Activated naive CD8-positive, alpha-beta T cell treated with anti-CD3 and anti-CD28 coated beads, Interleukin-2, amount 50 U/mL, for 24 hours (primary cell): ENCODE measurements at regions not wholly inside any gene's neighbourhood (a gene's known extent, or its start where the extent isn't known, plus 50 kb on each side); places are given as distances from the start of the nearest gene placed in this dataset.
"Not testable (repeated sequence)": the region's sequence is repeated elsewhere in the genome, so short reads cannot be mapped to it uniquely, and the experiment has no call there.

Experiments
- ATAC-seq: fragments of 150-1000 bp; cut with Tn5 transposase; one replicate; pipeline ENCODE4 v1.10.0; 2021
- DNase-seq: peaks from one replicate; pipeline ENCODE4 v3.0.0; 2021
- H3K27ac Mint-ChIP-seq: one replicate; pipeline ENCODE4 v1.8.0; 2021; ENCODE audit warnings: mild to moderate bottlenecking, mixed read lengths
- H3K27me3 Mint-ChIP-seq: one replicate; pipeline ENCODE4 v1.8.0; 2021; ENCODE audit warnings: mixed read lengths
- H3K36me3 Mint-ChIP-seq: one replicate; pipeline ENCODE4 v1.8.0; 2021; ENCODE audit warnings: low read depth, mixed read lengths
- H3K4me1 Mint-ChIP-seq: one replicate; pipeline ENCODE4 v1.8.0; 2021; ENCODE audit warnings: mixed read lengths
- H3K4me3 Mint-ChIP-seq: one replicate; pipeline ENCODE4 v1.8.0; 2021; ENCODE audit warnings: mild to moderate bottlenecking, moderate library complexity, mixed read lengths
- H3K9me3 Mint-ChIP-seq: one replicate; pipeline ENCODE4 v1.8.0; 2021; ENCODE audit warnings: mixed read lengths

DNA sequence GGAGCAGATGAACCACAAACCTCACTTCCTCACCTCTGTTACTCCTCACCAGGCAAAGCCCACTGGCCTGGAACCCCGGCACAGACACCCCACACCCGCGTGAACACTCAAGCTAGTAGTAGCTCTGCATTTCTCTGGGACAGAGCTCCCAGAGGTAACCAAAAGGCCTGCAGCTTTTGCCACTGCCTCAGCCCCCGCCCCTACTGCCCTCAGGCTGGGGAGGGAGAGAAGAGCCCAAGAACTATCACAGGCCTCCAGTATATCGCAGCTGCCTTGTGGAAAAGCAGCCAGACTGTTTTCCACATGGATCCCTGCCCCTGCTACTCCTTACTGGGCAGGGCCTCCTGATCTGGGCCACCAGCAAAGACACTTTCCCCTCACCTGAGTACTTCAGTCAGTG is 728.7 kb upstream of the ACTRT1 start:
- no peak for DNase-seq
- H3K27ac Mint-ChIP-seq: no peak overlapping the region
- H3K4me3 Mint-ChIP-seq: no peak overlapping the region
- peaks cover 9% of the 10 kb centered on the region for H3K9me3 Mint-ChIP-seq
- H3K36me3 Mint-ChIP-seq: no peaks in the 10 kb centered on the region
- no peaks in the 10 kb centered on the region for H3K4me1 Mint-ChIP-seq
- no peak for ATAC-seq
- no peaks in the 10 kb centered on the region for H3K27me3 Mint-ChIP-seq

DNA sequence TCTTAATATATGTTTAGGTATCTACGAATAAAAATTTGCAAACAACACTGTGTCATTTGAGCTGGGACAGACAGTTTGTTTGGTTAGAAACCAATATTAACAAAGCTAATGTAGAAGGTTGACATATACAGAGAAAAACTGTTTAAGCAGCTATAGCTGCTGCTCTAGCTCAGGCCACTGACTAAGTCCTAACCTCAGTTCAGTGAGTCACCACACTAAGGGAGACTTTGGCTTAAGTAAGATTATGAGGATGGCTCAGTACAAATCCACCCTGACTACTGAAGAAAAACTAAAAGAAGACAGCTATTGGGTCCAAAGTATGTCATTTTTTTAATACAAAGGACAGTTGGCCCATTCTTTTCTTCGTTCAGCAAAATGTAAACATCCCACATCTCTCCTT is 717.3 kb upstream of the ACTRT1 start:
- Mint-ChIP-seq H3K36me3 (no peaks in the 10 kb centered on the region), H3K9me3 (peaks cover 10% of the 10 kb centered on the region), H3K27me3 (no peaks in the 10 kb centered on the region), H3K4me3 (no peak overlapping the region), H3K4me1 (no peaks in the 10 kb centered on the region), H3K27ac (no peak overlapping the region)
- ATAC-seq (no peak), DNase-seq (no peak)

DNA sequence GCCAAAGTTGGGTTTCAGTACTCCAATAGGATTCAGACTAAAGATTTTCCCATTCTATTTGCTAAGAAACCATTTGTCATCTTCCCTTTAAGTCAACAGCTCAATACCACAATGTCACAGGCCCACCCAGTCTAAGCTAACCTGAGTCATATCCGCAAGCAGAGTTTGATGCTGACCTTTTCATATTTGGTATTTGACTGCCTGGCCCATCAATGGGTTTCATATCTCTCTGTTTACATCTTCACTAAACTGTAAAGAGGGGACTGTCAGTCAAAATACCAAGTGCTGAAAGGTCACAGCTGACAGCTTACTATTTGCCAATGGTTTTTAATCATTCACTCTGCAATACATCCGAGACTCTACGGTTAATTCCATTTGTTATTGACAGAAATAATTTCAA is 707.5 kb upstream of the ACTRT1 start:
- Mint-ChIP-seq H3K9me3 (peaks cover 3% of the 10 kb centered on the region), H3K27ac (no peak overlapping the region), H3K36me3 (no peaks in the 10 kb centered on the region), H3K4me3 (no peak overlapping the region), H3K4me1 (no peaks in the 10 kb centered on the region), H3K27me3 (no peaks in the 10 kb centered on the region)
- ATAC-seq (no peak), DNase-seq (no peak)

DNA sequence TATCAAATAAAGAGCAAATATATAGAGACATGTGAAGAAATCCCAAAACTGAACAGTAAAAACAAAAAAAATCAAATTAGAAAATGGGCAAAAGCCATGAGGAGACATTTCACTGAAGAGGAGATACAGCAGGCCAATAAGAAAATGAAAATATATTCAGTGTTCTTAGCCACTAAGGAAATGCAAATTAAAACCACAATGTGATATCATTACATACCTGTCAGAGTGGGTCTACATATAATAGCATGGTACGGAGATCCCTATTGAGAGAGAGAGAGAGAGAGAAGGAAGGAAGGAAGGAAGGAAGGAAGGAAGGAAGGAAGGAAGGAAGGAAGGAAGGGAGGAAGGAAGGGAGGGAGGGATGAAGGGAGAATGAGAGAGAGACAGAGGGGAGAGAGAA is 707.0 kb upstream of the ACTRT1 start:
- Mint-ChIP-seq H3K4me3 (no peak overlapping the region), H3K27me3 (no peaks in the 10 kb centered on the region), H3K9me3 (no peaks in the 10 kb centered on the region), H3K4me1 (no peaks in the 10 kb centered on the region), H3K27ac (no peak overlapping the region), H3K36me3 (no peaks in the 10 kb centered on the region)
- no peak for DNase-seq
- no peak for ATAC-seq

DNA sequence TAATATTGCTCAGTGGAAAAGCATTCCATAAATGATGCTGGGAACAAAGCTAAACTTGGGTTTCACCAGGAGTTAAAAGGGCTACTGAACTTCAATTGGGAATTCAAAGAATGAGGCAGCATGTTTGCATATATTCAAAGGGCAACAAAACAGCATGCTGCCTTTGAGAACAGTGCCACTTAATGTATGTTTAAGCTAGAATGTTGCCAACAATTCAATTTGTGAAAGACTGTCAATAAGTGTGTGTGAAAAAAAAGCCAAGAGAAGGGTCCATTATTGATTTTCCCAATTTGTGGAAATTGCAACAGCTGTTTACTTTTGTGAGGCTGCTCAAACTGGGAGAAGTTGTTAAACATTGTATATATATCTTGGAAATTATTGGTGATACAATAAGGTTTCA is 701.9 kb upstream of the ACTRT1 start:
- Mint-ChIP-seq H3K36me3 (no peaks in the 10 kb centered on the region), H3K9me3 (no peaks in the 10 kb centered on the region), H3K4me1 (no peaks in the 10 kb centered on the region), H3K27me3 (no peaks in the 10 kb centered on the region), H3K4me3 (no peak overlapping the region), H3K27ac (no peak overlapping the region)
- no peak for ATAC-seq
- DNase-seq: no peak

DNA sequence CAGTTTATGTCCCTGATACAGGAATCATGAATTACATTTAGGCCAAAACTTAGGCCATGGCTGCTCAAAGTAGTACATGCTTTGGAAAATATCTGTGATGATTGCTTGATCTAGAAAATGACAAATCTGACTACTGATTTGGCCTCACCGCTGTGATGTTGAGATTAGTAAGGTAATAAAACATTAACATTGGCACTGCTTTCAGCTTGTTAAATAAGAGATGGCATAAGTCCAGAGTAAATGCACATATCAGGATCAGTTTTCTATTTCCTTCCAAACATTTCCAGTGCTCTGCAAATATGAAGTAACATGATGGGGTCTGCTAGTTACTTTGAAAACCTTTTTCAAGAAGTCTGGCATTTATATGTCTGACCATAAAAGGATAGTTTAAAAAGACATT is 687.3 kb upstream of the ACTRT1 start:
- no peak overlapping the region for H3K27ac Mint-ChIP-seq
- no peaks in the 10 kb centered on the region for H3K36me3 Mint-ChIP-seq
- ATAC-seq (no peak), DNase-seq (no peak)
- no peaks in the 10 kb centered on the region for H3K27me3 Mint-ChIP-seq
- no peaks in the 10 kb centered on the region for H3K9me3 Mint-ChIP-seq
- H3K4me1 Mint-ChIP-seq: no peaks in the 10 kb centered on the region
- no peak overlapping the region for H3K4me3 Mint-ChIP-seq

DNA sequence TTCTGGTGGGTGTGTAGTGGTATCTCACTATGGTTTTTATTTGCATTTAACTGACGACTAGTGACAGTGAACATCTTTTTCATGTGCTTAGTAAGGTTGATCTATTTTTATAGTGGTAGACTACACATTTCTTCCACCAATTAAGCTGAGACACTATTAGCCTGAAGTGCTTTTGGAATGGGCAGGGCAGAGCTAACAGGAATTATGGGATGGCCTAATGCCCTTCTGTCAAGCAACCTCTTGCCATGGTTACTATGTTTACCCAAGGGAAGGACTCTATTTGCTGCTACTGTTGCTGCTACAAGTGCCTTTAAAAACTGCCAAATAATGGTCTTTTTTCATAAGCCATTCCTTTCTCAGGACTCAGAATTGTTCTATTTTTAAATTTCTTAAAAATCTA is 676.7 kb upstream of the ACTRT1 start:
- Mint-ChIP-seq H3K27ac (no peak overlapping the region), H3K4me3 (no peak overlapping the region), H3K4me1 (no peaks in the 10 kb centered on the region), H3K27me3 (no peaks in the 10 kb centered on the region), H3K36me3 (no peaks in the 10 kb centered on the region), H3K9me3 (no peaks in the 10 kb centered on the region)
- DNase-seq (no peak), ATAC-seq (no peak)

DNA sequence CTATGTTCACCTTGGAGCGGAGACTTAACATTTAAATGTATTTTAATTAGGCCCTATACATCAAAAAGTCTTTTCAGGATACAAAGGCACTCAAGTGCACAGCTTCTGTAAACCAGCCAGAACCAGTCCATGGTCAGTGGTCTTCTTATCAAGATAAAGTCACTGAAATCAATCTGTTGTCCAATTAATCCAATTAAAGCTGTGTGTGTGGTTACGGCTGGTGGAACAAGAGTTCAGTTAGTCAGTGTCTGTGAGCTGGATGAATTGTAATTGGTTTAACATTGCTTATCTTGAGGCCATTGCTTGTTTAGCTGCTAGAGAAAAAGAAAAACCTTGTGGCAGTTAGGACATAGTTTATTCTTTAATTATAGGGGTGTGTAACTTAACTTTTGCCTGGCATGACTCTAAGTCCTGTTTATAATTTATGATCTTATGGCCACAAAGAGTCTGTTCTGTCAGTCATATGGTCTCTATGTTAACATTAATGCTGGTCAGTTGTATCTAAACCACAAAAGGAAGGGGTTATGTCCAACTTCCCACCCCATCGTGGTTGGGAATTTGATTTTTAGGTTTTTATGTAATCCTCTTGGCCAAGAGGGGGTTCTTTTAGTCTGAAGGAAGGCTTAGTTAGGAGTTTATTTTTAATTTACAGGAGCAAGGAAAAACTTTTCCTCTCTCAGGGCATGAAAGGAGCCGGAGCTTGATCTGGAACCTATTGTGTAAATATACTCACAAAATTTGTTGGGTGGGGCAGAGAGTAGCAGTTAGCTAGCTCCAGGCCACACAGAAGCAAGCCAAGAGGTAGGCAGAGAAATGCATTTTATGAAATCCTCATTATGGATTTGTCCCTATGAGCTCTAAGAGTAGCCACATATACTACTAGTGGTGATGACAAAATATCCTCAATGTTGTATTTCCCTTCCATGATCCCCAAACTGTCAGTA is 665.7 kb upstream of the ACTRT1 start:
- no peaks in the 10 kb centered on the region for H3K9me3 Mint-ChIP-seq
- no peaks in the 10 kb centered on the region for H3K27me3 Mint-ChIP-seq
- DNase-seq (no peak), ATAC-seq (no peak)
- H3K36me3 Mint-ChIP-seq: no peaks in the 10 kb centered on the region
- H3K27ac Mint-ChIP-seq: no peak overlapping the region
- no peak overlapping the region for H3K4me3 Mint-ChIP-seq
- no peaks in the 10 kb centered on the region for H3K4me1 Mint-ChIP-seq

DNA sequence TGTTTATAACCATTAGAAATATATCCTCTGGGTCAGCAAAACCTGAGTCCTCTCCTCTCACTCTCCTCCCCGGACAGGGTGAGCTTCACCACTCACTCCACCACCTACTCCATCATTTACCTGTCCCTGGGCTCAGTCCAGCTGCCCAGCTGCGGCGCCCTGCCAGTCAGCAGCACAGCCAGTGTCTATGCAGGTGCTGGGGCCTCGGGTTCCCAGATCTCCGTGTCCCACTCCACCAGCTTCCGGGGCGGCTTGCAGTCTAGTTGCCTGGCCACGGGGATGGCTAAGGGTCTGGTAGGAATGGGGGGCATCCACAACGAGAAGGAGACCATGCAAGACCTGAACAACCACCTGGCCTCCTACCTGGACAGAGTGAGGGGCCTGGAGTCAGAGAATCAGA is 662.2 kb upstream of the ACTRT1 start:
- Mint-ChIP-seq H3K4me1 (no peaks in the 10 kb centered on the region), H3K27ac (no peak overlapping the region), H3K36me3 (no peaks in the 10 kb centered on the region), H3K9me3 (no peaks in the 10 kb centered on the region), H3K27me3 (no peaks in the 10 kb centered on the region), H3K4me3 (no peak overlapping the region)
- no peak for DNase-seq
- ATAC-seq: no peak

DNA sequence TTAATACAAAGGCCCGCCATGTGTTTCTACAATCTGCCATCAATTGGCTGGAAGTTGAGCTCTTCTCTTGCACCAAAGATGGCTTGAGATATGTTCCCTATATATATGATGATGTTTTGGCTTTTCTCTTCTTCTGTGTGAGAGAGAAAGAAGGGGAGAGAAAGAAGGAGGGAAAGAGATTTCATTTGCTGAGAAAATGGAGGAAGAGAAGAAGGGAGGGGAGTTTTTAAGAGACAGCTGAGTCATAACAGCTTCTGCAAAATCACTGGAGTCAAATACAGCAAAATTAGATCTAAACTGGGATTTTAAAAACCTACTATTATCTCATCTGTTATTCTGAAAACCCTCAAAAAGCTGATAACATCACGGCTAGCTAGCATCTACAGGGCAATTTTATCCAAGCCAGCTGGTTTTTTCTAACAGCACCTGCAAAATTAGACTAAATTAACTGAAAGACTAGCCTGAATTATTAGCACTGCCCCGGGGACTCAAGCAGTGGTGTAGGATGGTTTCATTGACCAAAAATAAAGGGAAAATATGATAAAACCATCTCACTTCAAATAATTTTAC is 647.6 kb upstream of the ACTRT1 start:
- Mint-ChIP-seq H3K4me3 (no peak overlapping the region), H3K27me3 (no peaks in the 10 kb centered on the region), H3K27ac (no peak overlapping the region), H3K9me3 (no peaks in the 10 kb centered on the region), H3K4me1 (no peaks in the 10 kb centered on the region), H3K36me3 (no peaks in the 10 kb centered on the region)
- DNase-seq (no peak), ATAC-seq (no peak)

DNA sequence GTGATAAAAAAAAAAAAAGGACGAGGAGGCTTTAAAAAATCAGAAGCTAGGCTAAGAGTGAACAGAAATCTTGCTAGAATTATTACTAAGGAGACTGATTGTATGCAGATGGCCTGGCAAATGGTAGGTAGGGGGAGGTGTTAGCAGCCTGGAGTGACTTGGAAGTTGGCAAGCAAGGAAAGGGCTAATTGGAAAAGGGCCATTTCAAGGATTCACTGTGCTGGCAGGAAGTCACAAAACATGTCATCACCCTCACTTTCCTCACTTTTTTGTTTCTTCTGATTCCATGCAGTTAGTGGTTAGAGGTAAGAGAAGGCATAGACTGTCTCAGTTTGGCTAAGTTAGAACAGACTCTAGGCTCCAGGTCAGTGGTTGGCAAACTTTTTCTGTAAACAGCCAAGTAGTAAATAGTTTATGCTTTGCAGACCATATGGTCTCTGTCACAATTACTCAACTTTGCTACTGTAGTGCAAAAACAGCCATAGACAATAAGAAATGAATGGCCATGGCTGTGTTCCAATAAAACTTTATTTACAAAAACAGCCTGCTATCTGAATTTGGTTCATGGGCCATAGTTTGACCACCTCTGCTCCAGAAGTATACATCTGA is 646.5 kb upstream of the ACTRT1 start:
- ATAC-seq: no peak
- Mint-ChIP-seq H3K4me1 (no peaks in the 10 kb centered on the region), H3K9me3 (no peaks in the 10 kb centered on the region), H3K4me3 (no peak overlapping the region), H3K36me3 (no peaks in the 10 kb centered on the region), H3K27me3 (no peaks in the 10 kb centered on the region), H3K27ac (no peak overlapping the region)
- DNase-seq: no peak

DNA sequence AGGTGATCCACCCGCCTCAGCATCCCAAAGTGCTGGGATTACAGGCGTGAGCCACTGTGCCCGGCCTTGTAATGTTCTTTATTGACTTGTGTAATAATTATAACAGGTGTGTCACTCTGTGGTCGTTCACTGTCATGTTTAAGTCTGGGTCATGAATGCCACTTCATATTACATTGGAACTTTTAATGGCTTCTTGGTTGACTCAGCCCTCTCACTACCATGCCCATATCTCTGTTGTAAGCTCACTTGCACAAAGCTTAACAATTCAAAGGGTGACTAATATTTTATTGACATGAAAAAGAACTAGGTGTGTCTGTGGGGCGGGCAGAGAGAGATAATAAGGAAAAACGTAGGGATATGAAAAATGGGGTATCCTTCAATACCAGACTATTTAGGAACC is 639.7 kb upstream of the ACTRT1 start:
- Mint-ChIP-seq H3K4me1 (no peaks in the 10 kb centered on the region), H3K4me3 (no peak overlapping the region), H3K9me3 (no peaks in the 10 kb centered on the region), H3K36me3 (no peaks in the 10 kb centered on the region), H3K27me3 (no peaks in the 10 kb centered on the region), H3K27ac (no peak overlapping the region)
- DNase-seq (no peak), ATAC-seq (no peak)

DNA sequence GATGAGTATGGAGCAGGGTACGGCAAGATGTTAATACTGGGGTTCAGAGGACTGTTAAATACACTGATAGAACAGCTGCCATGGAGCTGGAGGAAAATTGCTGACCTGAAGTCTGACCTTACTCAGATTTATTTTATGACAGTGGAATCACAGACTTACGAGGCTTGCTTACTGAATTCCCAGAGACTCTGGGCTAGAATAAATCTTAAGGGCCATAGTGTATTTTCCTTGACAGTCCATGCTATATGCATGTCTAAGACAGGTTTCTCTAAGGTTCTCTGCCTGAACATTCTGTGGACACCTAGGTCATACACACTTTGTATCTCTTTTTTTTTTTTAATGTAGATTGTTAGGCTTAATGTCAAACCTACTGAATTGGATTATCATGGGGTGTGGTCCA is 633.2 kb upstream of the ACTRT1 start:
- no peak for ATAC-seq
- H3K27me3 Mint-ChIP-seq: no peaks in the 10 kb centered on the region
- H3K4me3 Mint-ChIP-seq: no peak overlapping the region
- no peaks in the 10 kb centered on the region for H3K36me3 Mint-ChIP-seq
- H3K27ac Mint-ChIP-seq: no peak overlapping the region
- H3K9me3 Mint-ChIP-seq: peaks cover 4% of the 10 kb centered on the region
- no peak for DNase-seq
- H3K4me1 Mint-ChIP-seq: no peaks in the 10 kb centered on the region

DNA sequence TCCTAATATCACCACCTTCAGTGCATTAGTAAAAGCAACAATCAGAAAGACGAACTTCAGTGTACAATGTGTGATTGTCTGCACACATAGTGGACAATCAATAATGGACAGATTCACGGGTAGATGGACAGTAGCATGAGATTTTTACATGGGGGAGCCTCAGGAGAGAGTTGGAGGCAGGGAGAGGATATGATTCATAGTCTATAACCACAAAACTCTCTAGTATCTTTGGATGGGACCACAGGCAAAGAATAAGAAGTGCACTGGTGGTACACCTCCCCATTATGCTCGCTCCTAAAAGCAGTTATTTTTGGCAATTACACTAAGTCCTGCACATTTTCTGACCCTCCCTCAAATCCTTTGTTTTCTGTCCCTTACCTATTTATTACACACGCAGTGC is 624.4 kb upstream of the ACTRT1 start:
- no peak for ATAC-seq
- H3K36me3 Mint-ChIP-seq: no peaks in the 10 kb centered on the region
- H3K27me3 Mint-ChIP-seq: no peaks in the 10 kb centered on the region
- no peaks in the 10 kb centered on the region for H3K9me3 Mint-ChIP-seq
- no peak overlapping the region for H3K4me3 Mint-ChIP-seq
- no peak for DNase-seq
- no peaks in the 10 kb centered on the region for H3K4me1 Mint-ChIP-seq
- no peak overlapping the region for H3K27ac Mint-ChIP-seq

DNA sequence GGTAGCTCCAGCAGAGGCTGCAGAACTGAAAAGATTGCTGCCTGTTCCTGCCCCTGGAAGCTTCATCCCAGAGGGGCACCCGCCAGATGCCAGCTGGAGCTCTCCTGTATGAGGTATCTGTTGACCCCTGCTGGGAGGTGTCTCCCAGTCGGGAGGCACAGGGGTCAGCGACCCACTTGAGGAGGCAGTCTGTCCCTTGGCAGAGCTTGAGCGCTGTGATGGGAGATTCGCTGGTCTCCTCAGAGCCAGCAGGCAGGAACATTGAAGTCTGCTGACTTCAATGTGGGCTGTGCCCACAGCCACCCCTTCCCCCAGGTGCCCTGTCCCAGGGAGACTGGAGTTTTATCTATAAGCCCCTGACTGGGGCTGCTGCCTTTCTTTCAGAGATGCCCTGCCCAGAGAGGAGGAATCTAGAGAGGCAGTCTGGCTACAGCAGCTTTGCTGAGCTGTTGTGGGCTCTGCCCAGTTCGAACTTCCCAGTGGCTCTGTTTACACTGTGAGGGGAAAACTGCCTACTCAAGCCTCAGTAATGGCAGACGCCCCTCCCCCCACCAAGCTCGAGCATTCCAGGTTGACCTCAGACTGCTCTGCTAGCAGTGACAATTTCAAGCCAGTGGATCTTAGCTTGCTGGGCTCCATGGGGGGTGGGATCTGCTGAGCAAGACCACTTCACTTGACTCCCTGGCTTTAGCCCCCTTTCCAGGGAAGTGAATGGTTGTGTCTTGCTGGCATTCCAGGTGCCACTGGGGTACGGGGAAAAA is 622.3 kb upstream of the ACTRT1 start:
- ATAC-seq, H3K4me3 Mint-ChIP-seq, H3K36me3 Mint-ChIP-seq, H3K27ac Mint-ChIP-seq, H3K9me3 Mint-ChIP-seq, H3K4me1 Mint-ChIP-seq, H3K27me3 Mint-ChIP-seq, DNase-seq: not testable (repeated sequence)
